ENCODE measurements at regions not wholly inside any gene's neighbourhood (a gene's known extent, or its start where the extent isn't known, plus 50 kb on each side); places are given as distances from the start of the nearest gene placed in this dataset.

DNA sequence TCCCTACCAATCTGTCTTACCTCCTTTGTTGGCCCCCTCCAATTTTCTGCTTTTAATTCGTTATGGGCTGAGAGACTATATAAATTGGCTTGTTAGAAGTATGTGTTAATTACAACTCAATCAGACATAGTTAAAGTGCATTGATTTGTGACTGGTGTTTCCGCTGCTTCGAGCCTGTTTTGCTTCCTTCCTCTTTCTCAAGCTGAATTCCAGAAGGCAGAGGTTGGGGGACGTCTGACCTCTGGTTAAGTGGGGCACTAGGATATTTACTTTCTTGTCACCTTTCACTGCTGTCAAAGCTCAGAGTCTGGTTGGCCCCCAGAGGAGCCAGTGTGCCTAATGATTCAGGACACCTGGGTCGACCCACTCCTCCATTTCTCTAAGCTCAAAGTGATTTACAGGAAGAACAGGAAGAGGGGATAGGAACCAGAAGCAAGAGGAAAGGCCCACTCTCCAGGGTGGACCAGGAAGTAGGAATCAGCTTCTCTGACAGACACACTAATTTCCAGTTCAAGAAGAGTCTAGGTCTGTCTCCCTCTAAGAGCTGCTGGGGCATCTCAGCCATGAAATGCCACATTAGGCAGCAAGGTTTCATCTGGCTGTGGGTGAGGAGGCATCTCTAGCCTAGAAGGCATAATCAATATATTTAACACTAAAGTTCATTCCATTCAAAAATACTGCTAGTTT lies 397.2 kb upstream of the NPVF start:
- ChIA-PET CTCF (interaction anchor here (0.7 to 1.9 kb wide), 4 partner anchors 60 to 229 kb away, joined by 3 to 5 read pairs (median 4); no protein-coding TSS in a partner anchor), POLR2A (no interaction called here)
- TF ChIP-seq, protein P1, sequence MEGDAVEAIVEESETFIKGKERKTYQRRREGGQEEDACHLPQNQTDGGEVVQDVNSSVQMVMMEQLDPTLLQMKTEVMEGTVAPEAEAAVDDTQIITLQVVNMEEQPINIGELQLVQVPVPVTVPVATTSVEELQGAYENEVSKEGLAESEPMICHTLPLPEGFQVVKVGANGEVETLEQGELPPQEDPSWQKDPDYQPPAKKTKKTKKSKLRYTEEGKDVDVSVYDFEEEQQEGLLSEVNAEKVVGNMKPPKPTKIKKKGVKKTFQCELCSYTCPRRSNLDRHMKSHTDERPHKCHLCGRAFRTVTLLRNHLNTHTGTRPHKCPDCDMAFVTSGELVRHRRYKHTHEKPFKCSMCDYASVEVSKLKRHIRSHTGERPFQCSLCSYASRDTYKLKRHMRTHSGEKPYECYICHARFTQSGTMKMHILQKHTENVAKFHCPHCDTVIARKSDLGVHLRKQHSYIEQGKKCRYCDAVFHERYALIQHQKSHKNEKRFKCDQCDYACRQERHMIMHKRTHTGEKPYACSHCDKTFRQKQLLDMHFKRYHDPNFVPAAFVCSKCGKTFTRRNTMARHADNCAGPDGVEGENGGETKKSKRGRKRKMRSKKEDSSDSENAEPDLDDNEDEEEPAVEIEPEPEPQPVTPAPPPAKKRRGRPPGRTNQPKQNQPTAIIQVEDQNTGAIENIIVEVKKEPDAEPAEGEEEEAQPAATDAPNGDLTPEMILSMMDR (IDR thresholded peaks at IDR 0.05; ENCODE audit: low read depth, low read length), result no peak
- Histone ChIP-seq H3K27ac (ENCODE audit: low read depth, low read length) (no peak overlapping the region), H3K27me3 (ENCODE audit: control insufficient read depth, insufficient read depth, low read length) (no peaks in the 10 kb centered on the region), H3K9me3 (ENCODE audit: control insufficient read depth, insufficient read depth, low read length) (no peaks in the 10 kb centered on the region), H3K4me3 (ENCODE audit: low read depth, low read length) (no peak overlapping the region)
- no peak for DNase-seq (ENCODE audit: low read depth, low spot score)

DNA sequence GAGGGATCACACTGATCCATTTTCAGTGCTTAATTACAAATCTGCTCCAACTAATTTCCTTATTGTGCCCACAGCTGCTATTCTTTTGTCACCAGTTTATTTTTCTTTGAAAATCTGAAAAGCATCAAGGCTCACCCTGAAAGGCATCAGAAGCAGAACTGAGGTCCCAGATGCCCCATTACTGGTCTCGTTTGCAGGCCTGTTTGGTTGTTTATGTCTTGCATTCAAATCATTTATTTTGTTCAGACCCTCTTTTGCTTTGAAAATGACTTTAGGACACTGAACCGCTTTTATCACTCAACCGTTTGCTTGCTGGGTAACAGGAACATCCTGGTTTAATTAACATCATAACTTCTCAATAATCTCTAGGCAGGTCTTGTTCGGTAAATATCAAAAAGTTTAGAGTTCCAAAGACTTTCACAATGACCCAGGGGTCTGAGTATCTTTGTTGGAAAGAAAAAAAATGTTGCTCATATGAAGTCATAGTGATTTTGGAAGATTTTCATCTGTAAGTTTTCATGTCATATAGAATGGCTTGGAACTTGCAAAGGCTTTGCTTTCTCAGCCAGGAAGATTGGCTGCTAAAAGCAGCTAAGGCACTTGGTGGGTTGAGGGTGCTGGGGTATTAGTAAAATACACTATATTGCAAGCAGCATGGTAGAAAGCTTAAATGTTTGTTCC lies 398.3 kb upstream of the NPVF start:
- TF ChIP-seq, protein P1 (IDR thresholded peaks at IDR 0.05; ENCODE audit: low read depth, low read length), result no peak
- no peak overlapping the region for H3K4me3 ChIP-seq (ENCODE audit: low read depth, low read length)
- H3K27me3 ChIP-seq (ENCODE audit: control insufficient read depth, insufficient read depth, low read length), result no peaks in the 10 kb centered on the region
- DNase-seq (ENCODE audit: low read depth, low spot score), result no peak
- no peak overlapping the region for H3K27ac ChIP-seq (ENCODE audit: low read depth, low read length)
- ChIA-PET POLR2A (no interaction called here), CTCF (interaction anchor here (1.1 to 1.9 kb wide), 2 partner anchors 61 to 225 kb away, joined by 3 to 5 read pairs; no protein-coding TSS in a partner anchor)
- no peaks in the 10 kb centered on the region for H3K9me3 ChIP-seq (ENCODE audit: control insufficient read depth, insufficient read depth, low read length)

DNA sequence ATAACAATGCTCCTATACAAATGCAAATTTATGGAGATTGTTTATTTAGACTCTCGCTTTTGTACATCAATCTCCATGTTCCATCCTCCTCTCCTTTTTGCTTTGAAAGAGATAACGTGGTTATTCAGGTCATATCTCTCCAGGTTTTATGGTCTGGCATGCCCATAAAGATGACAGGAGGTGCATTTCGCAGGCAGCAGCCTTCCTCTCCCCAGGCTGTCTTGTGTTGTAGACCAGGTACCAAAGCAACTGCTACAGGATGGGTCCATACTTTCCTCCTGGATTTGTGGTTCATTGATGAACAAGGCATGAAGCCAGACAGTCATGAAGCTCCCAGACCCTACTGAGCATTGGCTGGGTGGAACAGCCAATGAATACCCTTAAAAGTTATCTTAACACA lies 400.2 kb upstream of the NPVF start:
- ChIA-PET CTCF (no interaction called here), POLR2A (no interaction called here)
- Histone ChIP-seq H3K9me3 (ENCODE audit: control insufficient read depth, insufficient read depth, low read length) (no peaks in the 10 kb centered on the region), H3K27me3 (ENCODE audit: control insufficient read depth, insufficient read depth, low read length) (no peaks in the 10 kb centered on the region), H3K4me3 (ENCODE audit: low read depth, low read length) (no peak overlapping the region), H3K27ac (ENCODE audit: low read depth, low read length) (no peak overlapping the region)
- no peak for DNase-seq (ENCODE audit: low read depth, low spot score)
- TF ChIP-seq, protein P1 (IDR thresholded peaks at IDR 0.05; ENCODE audit: low read depth, low read length), result no peak

DNA sequence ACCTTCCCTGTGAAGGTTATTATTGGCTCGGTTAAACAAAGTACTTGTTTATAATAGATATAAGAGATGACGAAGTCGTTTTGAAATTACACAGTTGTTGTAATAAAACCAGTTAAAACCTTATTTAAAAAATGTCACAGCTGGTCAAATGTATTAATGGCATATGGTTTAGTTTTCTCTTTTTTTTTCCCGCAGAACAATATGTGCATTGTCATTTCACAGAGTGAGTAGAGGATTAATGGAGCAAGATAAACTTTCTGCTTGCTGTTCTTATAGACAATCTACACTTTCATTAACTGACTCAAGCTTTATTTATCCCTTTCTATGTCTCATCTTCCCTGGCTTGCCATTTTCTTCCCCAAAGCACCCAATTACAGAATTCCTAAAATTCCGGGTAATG lies 404.3 kb upstream of the NPVF start:
- H3K4me3 ChIP-seq (ENCODE audit: low read depth, low read length), result no peak overlapping the region
- TF ChIP-seq, protein P1 (IDR thresholded peaks at IDR 0.05; ENCODE audit: low read depth, low read length), result no peak
- H3K27ac ChIP-seq (ENCODE audit: low read depth, low read length), result no peak overlapping the region
- CTCF ChIA-PET, result no interaction called here
- DNase-seq (ENCODE audit: low read depth, low spot score), result no peak
- no peaks in the 10 kb centered on the region for H3K9me3 ChIP-seq (ENCODE audit: control insufficient read depth, insufficient read depth, low read length)
- no peaks in the 10 kb centered on the region for H3K27me3 ChIP-seq (ENCODE audit: control insufficient read depth, insufficient read depth, low read length)
- POLR2A ChIA-PET, result no interaction called here

DNA sequence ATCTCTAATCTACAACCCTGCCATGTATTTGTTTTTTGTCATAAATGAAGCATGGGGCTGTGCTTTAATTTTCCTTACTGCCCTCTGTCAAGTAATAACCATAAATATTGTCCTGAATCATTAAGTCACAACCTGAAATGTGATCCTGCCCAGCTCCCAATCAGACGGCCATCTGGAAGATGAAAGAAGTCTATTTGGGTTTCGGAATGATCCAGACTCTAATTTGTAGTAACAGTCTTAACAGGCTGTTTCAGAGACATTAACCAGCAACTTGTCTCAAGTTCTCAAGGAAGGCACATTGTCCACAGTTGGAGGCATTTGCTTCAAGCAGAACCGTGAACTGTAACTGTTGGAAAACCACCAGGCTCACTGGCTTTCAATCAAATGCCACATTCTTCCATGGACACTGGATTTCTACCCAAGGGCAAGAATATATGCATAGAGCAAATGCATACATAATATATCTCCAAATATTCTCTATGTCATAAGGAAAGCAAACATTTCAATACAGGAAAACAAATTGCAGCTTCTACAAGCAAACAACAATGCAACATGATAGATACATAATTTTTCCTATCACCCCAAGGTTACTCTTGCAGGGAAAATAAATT lies 405.2 kb upstream of the NPVF start:
- TF ChIP-seq, protein P1 (IDR thresholded peaks at IDR 0.05; ENCODE audit: low read depth, low read length), result no peak
- no peak overlapping the region for H3K4me3 ChIP-seq (ENCODE audit: low read depth, low read length)
- no peaks in the 10 kb centered on the region for H3K9me3 ChIP-seq (ENCODE audit: control insufficient read depth, insufficient read depth, low read length)
- DNase-seq (ENCODE audit: low read depth, low spot score), result no peak
- CTCF ChIA-PET, result no interaction called here
- H3K27me3 ChIP-seq (ENCODE audit: control insufficient read depth, insufficient read depth, low read length), result no peaks in the 10 kb centered on the region
- POLR2A ChIA-PET, result no interaction called here
- H3K27ac ChIP-seq (ENCODE audit: low read depth, low read length), result no peak overlapping the region

Measured in AG04450 (cell line).